ELF-1 (cell line): ENCODE measurements at regions not wholly inside any gene's neighbourhood (a gene's known extent, or its start where the extent isn't known, plus 50 kb on each side); places are given as distances from the start of the nearest gene placed in this dataset.

ENCODE experiments used
- DNase-seq: peaks from one replicate; pipeline ENCODE4 v3.0.0-alpha.2; 2016; ENCODE audit warnings: low read depth, low spot score

DNA sequence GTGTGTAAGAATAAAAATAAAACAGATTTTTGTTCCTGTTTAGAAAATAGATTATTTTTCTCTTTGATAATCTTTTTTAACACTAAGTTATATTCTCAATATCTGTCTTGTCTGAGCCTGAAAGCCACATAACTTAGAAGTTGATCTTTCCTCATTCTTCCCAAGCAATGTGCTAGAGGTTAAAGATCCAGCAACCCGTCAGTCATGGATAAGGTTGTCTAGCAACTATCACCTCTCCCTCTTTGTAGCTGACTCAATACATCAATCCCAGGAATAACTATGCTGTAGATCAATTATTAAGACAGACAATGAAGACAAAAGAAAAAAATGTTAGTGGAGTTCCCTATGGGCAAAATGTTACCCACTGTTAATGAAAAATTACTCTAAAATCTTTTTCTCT is 813.1 kb upstream of the CCDC179 start:
- no peak for DNase-seq

DNA sequence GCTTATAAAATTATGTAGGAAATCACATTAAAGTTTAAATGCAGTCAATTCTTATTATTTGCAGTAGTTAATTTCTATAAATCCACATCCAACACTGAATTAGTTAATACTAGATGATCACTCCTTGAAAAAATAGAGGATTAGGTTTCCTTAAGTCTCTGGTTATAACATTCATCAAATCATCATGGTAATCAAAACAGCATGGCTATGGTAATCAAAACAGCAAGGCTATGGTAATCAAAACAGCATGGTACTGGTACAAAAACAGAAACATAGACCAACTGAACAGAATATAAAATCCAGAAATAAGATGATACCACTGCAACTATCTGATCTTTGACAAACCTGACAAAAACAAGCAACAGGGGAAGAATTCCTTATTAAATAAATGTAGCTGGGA is 814.6 kb upstream of the CCDC179 start:
- DNase-seq, result no peak

DNA sequence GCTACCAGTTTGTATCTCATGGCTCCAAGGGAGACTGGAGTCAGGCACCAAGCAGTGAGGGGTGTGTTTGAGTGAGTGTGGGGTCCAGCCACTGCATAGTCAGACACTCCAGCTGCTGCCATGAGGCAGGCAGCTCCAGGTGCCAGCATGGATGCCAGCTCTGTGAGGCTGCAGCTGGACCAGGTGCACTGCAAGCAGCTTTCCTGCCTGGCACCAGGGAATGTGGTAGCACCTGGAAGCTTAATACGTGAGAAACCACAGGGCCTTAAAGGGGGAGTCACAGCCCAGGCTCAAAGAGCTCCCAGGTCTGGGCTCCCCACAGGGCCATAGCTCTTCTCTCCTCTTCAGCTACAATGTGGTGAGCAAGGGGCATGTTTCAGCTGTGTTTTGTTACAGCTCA is 817.8 kb upstream of the LUZP2 start:
- DNase-seq, result no peak

DNA sequence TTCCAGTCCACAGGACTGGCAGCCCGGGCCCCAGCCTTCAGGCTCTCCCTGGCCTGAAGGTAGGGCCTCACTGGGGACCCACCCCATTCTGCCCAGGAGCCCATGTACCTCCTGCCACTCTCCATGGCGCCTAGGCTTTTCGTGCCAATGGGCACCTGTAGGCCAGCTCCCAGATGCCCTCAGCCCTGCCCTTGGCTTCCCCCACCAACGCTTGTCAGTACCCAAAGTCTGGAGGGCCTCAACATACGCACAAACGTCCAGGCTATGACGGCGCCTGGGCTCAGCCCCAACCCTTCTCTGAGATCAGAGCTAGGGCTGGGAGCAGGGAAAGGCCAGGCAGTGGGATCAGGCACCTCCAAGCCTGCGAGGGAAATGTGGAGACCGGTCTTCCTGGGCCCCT is 816.9 kb upstream of the LUZP2 start:
- no peak for DNase-seq

DNA sequence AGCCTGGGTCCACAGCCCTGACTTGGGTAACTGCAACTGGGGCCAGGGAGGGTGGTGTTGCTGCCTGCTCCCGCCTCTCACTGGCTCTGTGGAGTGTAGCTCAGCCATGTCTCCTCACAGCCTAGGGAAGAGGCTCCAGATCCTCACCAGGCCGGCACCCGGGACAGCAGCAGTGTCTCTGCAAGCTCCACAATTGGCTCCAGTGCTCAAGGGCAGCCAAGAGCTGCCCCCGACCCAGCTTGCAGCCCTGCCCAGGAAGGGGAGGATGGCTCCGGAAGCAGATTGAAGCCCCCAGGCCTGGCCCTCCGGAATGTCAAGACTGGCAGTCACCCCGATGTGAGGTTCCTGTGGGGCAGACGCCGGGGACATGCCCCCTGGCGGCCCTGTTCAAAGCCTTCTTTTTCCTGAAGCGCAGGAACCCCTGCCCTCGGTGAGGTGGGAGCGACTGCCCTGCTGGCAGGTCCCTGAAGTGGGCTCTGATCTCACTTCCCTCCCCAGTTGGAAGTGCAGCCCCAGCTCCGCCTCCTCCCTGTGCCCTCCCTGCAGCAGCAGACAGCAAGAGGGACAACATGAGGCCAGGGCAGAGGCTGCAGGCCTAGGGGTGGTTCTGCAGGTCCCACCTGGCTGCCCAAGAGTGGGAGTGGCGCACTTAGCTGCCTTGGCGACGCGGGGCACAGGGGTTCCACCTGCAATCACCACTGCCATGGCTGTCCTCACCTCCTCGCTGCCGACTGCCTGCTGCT is 816.2 kb upstream of the LUZP2 start:
- DNase-seq, result peak; percentile 6

DNA sequence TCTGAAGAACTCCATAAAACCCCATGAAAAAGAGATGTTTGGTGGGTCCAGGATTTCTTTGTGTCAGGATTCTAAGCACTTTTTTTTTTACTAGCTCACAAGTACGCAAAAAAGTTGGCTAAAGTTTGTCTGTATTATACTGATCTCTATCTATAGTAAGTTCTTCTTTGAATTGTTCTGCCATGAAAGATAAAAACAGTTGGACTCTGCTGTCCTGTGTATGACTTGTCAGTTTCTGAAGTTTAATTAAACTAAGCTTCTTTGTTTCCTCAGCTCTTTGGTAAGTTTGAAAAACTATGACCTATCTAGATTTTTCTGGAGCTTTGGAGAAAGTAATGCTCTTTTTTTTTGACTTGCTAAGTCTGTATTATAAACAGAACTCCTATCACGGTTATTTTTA is 812.2 kb upstream of the LUZP2 start:
- DNase-seq, result no peak

DNA sequence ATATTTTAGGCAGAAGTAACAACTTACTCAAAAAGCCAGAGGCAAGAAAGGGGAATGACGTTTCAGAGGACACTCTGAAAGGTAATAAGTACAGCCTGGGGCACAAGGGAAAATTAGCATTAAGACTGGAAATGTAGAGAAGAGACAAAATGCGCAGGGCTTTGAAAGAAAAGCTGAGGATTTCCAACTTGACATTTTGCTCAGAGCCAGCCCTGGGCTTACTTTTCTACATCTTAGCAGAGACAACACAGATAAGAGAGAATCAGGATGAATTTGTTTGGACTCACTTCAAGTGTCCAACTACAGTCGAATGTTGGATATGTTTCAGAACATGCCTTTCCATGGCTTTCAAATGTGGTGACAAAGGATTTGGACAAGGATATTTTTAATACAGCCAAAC is 808.9 kb upstream of the LUZP2 start:
- no peak for DNase-seq

DNA sequence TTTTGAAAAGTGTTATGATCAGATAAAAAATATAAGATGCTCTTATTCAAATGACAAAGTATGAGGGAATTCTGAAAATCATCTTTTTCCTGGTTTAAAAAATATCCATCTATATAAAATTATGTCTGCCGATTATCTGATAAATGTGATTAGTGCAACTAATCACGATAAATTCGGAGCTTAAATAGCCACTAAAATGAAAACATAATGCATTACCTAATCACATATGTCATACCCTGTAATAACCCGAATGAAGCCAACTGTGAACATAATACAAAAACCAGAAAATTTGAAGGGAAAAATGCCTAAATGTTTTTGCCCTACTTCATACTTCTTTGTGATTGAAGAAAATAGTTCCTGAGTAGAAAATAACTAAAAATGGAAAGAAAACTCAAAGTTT is 808.4 kb upstream of the LUZP2 start:
- no peak for DNase-seq

DNA sequence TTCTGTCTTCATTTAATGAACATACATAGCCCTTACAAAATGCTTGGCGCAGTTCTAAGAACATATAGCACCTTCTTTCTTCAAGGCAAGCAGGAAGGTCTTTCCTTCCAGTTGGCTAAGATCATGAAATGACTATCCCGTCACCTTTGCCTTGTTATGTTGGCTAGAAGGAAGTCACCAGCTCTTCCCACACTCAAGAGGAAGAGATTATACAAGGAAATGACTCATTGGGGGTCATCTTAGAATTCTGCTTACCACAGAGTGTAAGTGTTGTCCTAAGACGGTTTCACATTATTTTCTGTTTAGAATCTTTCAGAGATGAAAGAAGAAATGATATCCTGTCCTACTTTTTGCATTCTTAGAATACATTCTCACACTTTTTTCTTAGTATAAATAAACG is 808.0 kb upstream of the LUZP2 start:
- DNase-seq, result no peak

DNA sequence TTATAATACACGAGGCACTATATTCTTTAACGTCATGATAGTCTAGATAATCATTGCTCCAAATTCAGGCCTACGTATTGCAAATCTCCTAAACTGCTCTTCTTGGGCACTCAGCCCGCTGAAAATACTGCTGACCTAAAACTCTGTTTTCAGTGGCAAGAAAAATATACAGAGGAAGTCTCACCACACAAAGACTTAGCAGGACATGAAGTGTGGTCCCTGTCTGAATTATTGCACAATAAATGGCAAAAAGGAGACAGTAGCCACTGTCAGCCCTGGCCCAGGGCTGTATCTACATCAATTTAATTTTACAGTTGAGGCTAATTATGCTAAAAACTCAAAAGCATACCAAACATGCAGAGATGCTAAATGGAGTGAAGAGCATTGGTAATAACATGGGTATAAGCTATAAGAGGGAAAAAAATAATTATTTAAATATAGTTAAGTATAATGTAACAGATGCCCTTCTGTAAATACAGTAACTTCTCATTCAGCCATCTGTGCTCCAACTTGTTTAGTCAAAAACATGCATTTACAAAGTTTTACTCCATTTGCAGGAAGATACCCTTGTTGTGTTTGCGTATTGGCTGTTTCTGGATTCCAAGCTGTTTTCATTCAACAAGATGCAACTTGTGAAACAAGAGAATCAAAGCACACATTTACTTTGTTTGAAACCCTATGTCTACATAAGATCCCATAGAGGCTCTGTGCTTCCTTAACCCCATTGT is 800.0 kb upstream of the LUZP2 start:
- DNase-seq, result no peak

DNA sequence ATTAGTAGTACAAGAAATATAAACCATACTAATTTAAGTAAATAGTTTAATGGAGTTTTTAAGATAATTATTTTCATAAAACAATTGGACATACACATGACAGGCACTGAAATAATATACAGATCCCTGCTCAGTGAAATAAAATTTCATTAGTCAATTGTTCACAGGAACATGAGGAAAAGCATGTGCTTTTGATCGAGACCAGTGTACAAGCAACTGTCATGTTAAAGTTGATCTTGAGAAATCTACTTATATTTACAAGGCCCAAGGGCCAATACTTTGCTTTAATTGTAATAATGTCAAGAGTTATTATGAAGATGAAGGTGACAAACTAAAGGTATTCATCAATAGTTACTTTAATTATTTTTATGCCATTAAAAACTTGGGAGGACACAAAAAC is 792.7 kb upstream of the LUZP2 start:
- no peak for DNase-seq

DNA sequence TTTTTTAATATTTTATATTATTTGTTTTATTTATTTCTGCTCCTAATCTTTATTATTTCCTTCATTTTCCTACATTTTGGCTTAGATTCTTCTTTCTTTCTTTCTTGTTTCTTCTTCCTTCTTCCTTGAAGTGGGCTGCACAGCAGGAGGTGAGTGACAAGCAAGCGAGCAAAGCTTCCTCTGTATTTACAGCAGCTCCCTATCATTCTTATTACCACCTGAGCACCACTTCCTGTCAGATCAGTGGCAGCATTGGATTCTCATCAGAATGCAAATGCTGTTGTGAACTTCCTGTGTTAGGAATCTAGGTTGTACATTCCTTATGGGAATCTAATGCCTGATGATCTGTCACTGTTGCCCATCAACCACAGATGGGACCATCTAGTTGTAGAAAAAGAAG is 784.9 kb upstream of the LUZP2 start:
- DNase-seq, result no peak

DNA sequence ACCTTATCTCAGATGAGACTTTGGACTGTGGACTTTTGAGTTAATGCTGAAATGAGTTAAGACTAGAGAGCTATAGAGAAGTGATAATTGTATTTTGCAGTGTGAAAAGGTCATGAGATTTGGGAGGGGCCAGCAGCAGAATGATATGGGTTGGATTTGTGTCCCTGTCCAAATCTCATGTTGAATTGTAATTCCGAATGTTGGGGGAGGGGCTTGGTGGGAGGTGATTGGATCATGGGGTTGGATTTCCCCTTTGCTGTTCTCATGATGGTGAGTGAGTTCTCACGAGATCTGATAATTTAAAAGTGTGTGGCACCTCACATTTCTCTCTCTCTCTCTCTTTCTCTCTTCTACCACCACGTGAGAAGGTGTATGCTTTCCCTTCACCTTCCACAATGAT is 777.8 kb upstream of the LUZP2 start:
- DNase-seq, result no peak

DNA sequence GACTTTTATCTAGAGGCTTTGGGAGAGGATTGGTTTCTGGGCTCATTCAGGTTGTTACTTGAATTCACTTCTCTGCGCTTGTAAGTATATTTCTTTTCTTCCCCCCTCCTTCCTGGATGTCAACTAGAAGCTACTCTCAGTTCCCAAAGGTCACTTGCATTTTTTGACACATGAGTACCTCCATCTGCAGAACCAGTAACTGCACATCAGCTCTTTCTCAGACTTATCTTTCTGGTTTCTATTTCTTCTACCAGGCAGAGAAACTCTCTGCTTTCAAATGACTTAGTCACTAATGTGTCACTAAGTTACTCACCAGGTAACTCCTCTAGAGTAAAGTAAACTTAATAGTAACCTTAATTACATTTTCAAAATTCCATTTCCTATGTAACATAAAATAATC is 773.0 kb upstream of the LUZP2 start:
- DNase-seq, result no peak

DNA sequence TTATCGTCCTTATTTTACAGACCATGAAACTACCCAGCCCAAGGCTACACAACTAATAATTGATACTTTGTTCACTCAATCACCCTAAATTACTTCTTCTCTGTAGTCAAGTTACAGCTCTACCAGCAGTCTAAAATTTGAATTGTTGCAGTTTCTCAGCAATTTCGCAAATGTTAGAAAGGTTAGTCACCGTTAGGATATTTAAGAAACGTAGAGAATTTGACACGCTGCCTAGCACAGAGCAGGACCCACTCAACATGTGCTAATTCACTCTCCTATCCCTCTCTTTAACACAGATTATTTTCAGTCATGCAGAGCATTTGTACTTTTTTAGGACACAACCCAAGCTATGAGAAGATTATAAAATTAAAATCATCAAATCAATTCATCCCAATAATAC is 771.1 kb upstream of the LUZP2 start:
- no peak for DNase-seq

DNA sequence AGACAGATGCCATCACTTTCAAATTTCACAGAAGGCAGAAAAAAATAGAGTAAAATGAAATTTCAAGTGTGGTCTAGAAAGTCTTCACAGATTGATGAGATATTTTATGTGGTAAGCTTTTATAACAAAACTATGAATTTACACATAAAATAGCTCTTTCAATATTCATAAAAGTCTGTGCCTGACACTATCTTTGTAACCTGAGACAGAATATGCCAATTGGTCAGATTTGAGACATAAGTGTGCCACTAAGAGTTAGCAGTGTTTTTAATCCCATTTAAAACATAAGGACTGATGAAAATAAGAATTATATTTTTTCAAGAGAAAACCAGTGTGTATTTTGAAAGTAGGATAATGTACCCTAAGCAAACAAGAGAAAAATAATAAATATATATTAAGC is 769.5 kb upstream of the LUZP2 start:
- DNase-seq, result no peak

DNA sequence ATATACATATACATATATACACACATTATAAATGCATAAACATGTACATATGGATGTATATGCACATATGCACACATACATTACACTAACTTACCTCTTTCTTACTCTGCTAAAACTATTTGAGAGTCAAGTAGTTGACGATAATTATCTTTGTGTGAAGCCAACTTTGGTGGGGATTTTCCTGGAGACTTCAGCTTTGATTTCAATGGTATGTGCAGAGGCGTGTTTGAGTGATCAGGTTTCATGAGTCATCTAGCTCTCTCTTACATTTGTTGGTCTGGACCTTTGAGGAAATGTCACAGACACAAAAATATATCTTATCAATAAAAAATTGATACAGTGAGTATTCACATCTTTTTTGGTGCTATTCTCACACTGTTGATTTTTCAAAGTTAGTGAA is 769.1 kb upstream of the LUZP2 start:
- no peak for DNase-seq

DNA sequence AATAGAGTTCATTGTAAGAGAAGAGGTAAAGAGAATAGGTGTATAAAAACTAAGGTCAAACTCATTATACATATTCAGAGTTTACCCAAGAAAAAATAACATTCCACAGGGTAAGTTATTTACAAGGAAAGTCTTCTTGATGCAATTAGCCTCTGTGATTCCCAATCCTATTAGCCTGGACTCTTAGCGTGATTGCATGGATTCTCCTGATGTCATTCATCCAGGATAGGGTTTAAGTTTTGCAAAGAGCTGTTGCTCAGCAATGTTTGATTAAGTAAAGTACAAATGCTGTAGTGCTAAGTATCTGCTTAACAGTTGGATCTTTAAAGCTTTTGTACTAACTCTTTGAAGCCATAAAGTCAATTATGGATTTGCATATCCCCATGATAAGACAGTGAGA is 767.8 kb upstream of the LUZP2 start:
- no peak for DNase-seq

DNA sequence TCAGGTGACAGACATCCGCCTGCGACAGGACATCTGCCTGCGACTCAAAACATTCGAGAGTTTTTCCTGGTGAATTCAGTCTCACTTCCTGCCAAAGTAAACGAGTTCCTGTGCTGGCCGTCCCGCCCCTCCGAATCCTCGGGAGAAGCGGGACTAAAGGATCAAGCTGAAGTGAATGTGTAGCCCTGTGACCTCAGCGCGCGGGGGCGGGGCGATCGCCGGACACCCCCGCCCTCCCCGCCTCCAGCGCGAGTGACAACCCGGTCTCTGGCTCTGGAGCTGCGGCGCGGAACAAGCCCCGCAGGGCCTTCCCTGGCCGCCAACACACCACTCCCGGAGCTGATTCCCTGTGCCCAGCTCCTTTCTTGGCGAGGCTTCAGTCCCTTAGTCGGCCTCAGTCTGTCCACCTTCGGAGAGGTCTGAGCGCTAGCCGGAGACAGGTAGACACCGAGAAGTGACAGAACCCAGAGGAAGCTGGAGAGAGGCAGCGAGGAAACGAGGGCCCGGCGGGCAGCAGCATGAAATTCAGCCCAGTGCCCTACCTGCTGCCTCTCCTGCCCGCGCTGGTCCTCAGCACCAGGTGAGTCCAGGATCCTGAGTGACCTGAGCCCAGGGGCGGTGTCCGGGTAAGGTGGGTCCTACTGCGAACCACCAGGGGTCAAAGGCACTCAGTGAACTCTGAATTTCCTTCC is 766.4 kb upstream of the LUZP2 start:
- DNase-seq, result peak; percentile 10

DNA sequence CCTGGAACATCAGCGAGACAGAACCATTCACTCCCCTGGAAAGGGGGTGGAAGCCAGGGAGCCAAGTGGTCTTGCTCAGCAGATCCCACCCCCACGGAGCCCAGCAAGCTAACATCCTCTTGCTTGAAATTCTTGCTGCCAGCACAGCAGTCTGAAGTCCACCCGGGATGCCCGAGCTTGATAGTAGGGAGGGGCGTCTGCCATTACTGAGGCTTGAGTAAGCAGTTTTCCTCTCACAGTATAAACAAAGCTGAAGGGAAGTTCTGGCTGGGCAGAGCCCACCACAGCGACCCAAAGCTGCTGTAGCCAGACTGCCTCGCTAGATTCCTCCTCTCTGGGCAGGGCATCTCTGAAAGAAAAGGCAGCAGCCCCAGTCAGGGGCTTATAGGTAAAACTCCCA is 764.8 kb upstream of the LUZP2 start:
- DNase-seq, result peak; percentile 21

DNA sequence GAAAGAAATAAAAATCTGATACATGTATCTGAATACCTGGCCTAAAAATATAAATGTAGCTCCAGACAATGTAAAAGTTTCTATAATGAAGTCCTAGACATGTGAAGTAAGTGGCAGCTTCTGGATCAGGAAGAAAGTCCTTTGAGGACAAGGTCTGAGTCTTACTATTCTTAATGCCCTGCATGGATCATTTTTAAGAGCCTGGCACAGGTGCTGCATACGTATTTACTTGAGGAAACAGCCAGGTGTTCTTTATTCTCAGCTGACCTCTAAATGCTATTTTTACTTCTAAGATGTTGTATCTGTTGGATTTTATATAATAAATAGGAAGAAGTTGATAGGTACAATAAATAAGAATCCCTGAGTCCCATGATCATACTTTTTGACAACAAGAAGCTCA is 750.0 kb upstream of the LUZP2 start:
- no peak for DNase-seq

DNA sequence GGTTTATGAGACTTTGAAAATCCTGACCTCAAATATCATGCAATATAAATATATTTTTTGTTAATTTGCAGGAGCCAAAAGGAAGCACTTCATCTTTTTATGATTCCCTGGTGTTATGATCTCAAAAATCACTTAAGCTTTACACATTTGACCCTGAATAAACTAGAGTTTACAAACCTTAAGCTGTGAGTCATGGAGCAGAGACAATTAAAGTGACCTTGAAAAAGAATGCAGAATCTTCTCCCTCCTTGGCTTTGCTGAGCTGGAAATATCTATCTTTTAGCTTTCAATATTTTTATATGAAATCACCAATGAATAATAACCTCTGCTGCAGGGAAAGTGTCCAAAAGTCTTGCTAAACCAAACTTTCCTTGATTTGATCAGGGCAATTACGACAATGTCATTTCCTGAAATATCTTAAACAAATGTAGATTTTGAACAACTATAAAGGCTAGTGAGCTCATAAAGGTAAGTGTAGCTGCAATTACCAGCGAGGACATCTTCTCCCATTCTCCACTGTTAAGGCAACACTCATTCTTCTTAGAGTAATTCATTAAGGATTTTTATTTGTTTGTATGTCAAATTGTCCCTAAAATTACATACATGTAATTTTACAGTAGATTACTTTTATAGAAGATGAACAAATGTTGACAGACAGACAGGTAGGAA is 747.0 kb upstream of the LUZP2 start:
- no peak for DNase-seq
